A549 (cell line): ENCODE measurements at regions not wholly inside any gene's neighbourhood (a gene's known extent, or its start where the extent isn't known, plus 50 kb on each side); places are given as distances from the start of the nearest gene placed in this dataset.

Experiments
- ATAC-seq, 2 experiments: fragments of 200-7000 bp in 1 of 2; fragments of >200 bp in 1 of 2; cut with Nextera tagmentation in 1 of 2; cut with Tn5 transposase in 1 of 2; 3 replicates each; pipeline versions ENCODE4 v1.8.0 to v1.9.1; 2018 to 2020; ENCODE audit warnings: mild to moderate bottlenecking in 1 of 2, moderate library complexity in 1 of 2
- CTCF ChIA-PET: fragments of 300-600 bp; sonication (Branson Sonifier 250); formaldehyde crosslinking; extraction: SDS; loops from one replicate; lab custom pipeline; 2021; ENCODE audit warnings: antibody characterized with exemption, inconsistent platforms; lab: Yijun Ruan, JAX
- POLR2A ChIA-PET: fragments of 350-600 bp; formaldehyde crosslinking; extraction: SDS; loops from one replicate; lab custom pipeline; 2021; ENCODE audit warnings: antibody characterized with exemption, inconsistent platforms; lab: Yijun Ruan, JAX
- DNase-seq, 2 experiments: peaks; one replicate each; pipeline versions ENCODE4 v3.0.0 to v3.0.0-alpha.2; 2011 to 2016; ENCODE audit warnings: low read depth in 1 of 2, low spot score in 1 of 2
- FAIRE-seq: peaks from 2 replicates; lab custom pipeline; 2011; peaks lifted over from hg19 to GRCh38; lab: Jason Lieb, UNC
- H3K27ac ChIP-seq, 2 experiments: fragments of >200 bp; sonication (Bioruptor Twin); formaldehyde crosslinking; 3 replicates each; pipeline ENCODE4 v1.5.1; 2016 to 2017
- H3K4me1 ChIP-seq: fragments of >200 bp; sonication (Bioruptor Twin); formaldehyde crosslinking; 3 replicates; pipeline ENCODE4 v1.6.1; 2016
- H3K4me2 ChIP-seq: fragments of >200 bp; sonication (Bioruptor Twin); formaldehyde crosslinking; 3 replicates; pipeline ENCODE4 v1.6.1; 2016
- H3K4me3 ChIP-seq: fragments of >200 bp; sonication (Bioruptor Twin); formaldehyde crosslinking; 3 replicates; pipeline ENCODE4 v1.5.1; 2016
- H3K9me3 ChIP-seq: fragments of >200 bp; sonication (Bioruptor Twin); formaldehyde crosslinking; 3 replicates; pipeline ENCODE4 v1.6.1; 2016
- CBX8 ChIP-seq: fragments of 200-600 bp; sonication (generic); IDR thresholded peaks from 2 replicates; pipeline ENCODE4 v1.6.1; 2016
- CEBPB ChIP-seq, 2 experiments: fragments of >200 bp in 1 of 2; sonication (Bioruptor Twin) in 1 of 2; formaldehyde crosslinking in 1 of 2; IDR thresholded peaks; 2 replicates each; pipeline ENCODE4 v1.6.1; 2012 to 2016
- CHD2 ChIP-seq: fragments of 150-350 bp; IDR thresholded peaks from 2 replicates; pipeline ENCODE4 v1.6.1; 2014; ENCODE audit warnings: low read length; ENCODE audit not compliant: partially characterized antibody
- E2F6 ChIP-seq: IDR thresholded peaks from 2 replicates; pipeline ENCODE4 v1.6.1; 2012; ENCODE audit warnings: low read depth, borderline replicate concordance
- EHF ChIP-seq: fragments of 250-450 bp; sonication (Bioruptor Pico); IDR thresholded peaks from 2 replicates; pipeline ENCODE4 v1.5.0; 2020; ENCODE audit warnings: mild to moderate bottlenecking
- ELK1 ChIP-seq: fragments of 150-350 bp; IDR thresholded peaks from 2 replicates; pipeline ENCODE4 v1.6.1; 2014; ENCODE audit warnings: low read depth, mild to moderate bottlenecking, low read length
- EP300 ChIP-seq, 2 experiments: fragments of >200 bp; sonication (Bioruptor Twin); formaldehyde crosslinking; IDR thresholded peaks; 2 replicates in 1 of 2; 3 replicates in 1 of 2; pipeline ENCODE4 v1.6.1; 2016 to 2017
- ESRRA ChIP-seq: fragments of 150-350 bp; IDR thresholded peaks from 2 replicates; pipeline ENCODE4 v1.6.1; 2014; ENCODE audit warnings: mild to moderate bottlenecking, low read length, borderline replicate concordance
- FOSL2 ChIP-seq, 2 experiments: fragments of 450-650 bp in 1 of 2; fragments of >200 bp in 1 of 2; sonication (Bioruptor Twin) in 1 of 2; formaldehyde crosslinking; IDR thresholded peaks; 2 replicates each; pipeline versions ENCODE4 v1.5.0 to v1.6.1; 2016 to 2020; ENCODE audit warnings: mild to moderate bottlenecking in 1 of 2, moderate library complexity in 1 of 2
- HDAC2 ChIP-seq: fragments of 200-600 bp; sonication (generic); IDR thresholded peaks from 2 replicates; pipeline ENCODE4 v1.6.1; 2016
- HOXB5 ChIP-seq: fragments of 250-450 bp; sonication (Bioruptor Pico); IDR thresholded peaks from 2 replicates; pipeline ENCODE4 v1.5.0; 2020; ENCODE audit warnings: mild to moderate bottlenecking, moderate library complexity
- JUNB ChIP-seq: fragments of >200 bp; sonication (Bioruptor Twin); formaldehyde crosslinking; IDR thresholded peaks from 2 replicates; pipeline ENCODE4 v1.6.1; 2016
- KDM1A ChIP-seq: fragments of 200-600 bp; sonication (generic); IDR thresholded peaks from 2 replicates; pipeline ENCODE4 v1.6.1; 2016; ENCODE audit warnings: low read depth, mild to moderate bottlenecking
- KDM5A ChIP-seq: fragments of 200-600 bp; sonication (generic); IDR thresholded peaks from 2 replicates; pipeline ENCODE4 v1.6.1; 2016; ENCODE audit warnings: antibody characterized with exemption, mild to moderate bottlenecking
- MAFK ChIP-seq: fragments of 450-650 bp; IDR thresholded peaks from 2 replicates; pipeline ENCODE4 v1.6.1; 2014; ENCODE audit not compliant: partially characterized antibody
- MAZ ChIP-seq: fragments of 150-350 bp; IDR thresholded peaks from 2 replicates; pipeline ENCODE4 v1.6.1; 2014; ENCODE audit warnings: antibody characterized with exemption, low read depth, low read length, borderline replicate concordance
- MYC ChIP-seq: IDR thresholded peaks from 2 replicates; pipeline ENCODE4 v1.6.1; 2012; ENCODE audit warnings: mild to moderate bottlenecking, inconsistent platforms, low read length, improper control_type of control experiment, borderline replicate concordance
- NPAS2 ChIP-seq: fragments of 250-450 bp; sonication (Bioruptor Pico); IDR thresholded peaks from 2 replicates; pipeline ENCODE4 v1.8.0; 2022; ENCODE audit warnings: mild to moderate bottlenecking, moderate library complexity, borderline replicate concordance
- POLR2AphosphoS2 ChIP-seq: conservative IDR thresholded peaks from 2 replicates; pipeline ENCODE4 v1.6.1; 2012; ENCODE audit warnings: low read length, improper control_type of control experiment, inconsistent platforms
- RAD21 ChIP-seq, 2 experiments: fragments of >200 bp in 1 of 2; sonication (Bioruptor Twin) in 1 of 2; formaldehyde crosslinking in 1 of 2; IDR thresholded peaks in 1 of 2; conservative IDR thresholded peaks in 1 of 2; 2 replicates in 1 of 2; 3 replicates in 1 of 2; pipeline ENCODE4 v1.6.1; 2012 to 2018; ENCODE audit warnings: inconsistent platforms in 1 of 2
- RARB ChIP-seq: fragments of 250-450 bp; sonication (Bioruptor Pico); IDR thresholded peaks from 2 replicates; pipeline ENCODE4 v1.8.0; 2021; ENCODE audit warnings: mild to moderate bottlenecking, moderate library complexity
- REST ChIP-seq: fragments of 200-600 bp; sonication (generic); IDR thresholded peaks from 2 replicates; pipeline ENCODE4 v1.6.1; 2016; ENCODE audit warnings: antibody characterized with exemption, mild to moderate bottlenecking, moderate library complexity
- RFX5 ChIP-seq: fragments of 450-650 bp; IDR thresholded peaks from 2 replicates; pipeline ENCODE4 v1.7.1; 2014; ENCODE audit warnings: antibody characterized with exemption, mild to moderate bottlenecking, moderate library complexity
- SREBF2 ChIP-seq: fragments of 450-650 bp; IDR thresholded peaks from 2 replicates; pipeline ENCODE4 v1.6.1; 2014; ENCODE audit warnings: mild to moderate bottlenecking, moderate library complexity
- TP53 ChIP-seq: fragments of 250-450 bp; sonication (Bioruptor Pico); IDR thresholded peaks from 2 replicates; pipeline ENCODE4 v1.5.0; 2021; ENCODE audit warnings: mild to moderate bottlenecking, moderate library complexity
- ZC3H11A ChIP-seq: fragments of 450-650 bp; IDR thresholded peaks from 2 replicates; pipeline ENCODE4 v1.6.1; 2014; ENCODE audit warnings: antibody characterized with exemption, mild to moderate bottlenecking
- ZNF302 ChIP-seq: fragments of 250-450 bp; sonication (Bioruptor Pico); IDR thresholded peaks from 2 replicates; pipeline ENCODE4 v1.9.0; 2021; ENCODE audit warnings: inconsistent platforms, mild to moderate bottlenecking, moderate library complexity
- WGBS: methylation state at CpG from one replicate; pipeline ENCODE4 v1.1.6; 2017; ENCODE audit errors: missing lambda C conversion rate; 5-methylcytosine and 5-hydroxymethylcytosine counted together
- TF ChIP-seq, protein P1 (sequence below): fragments of 450-650 bp; IDR thresholded peaks from 2 replicates; pipeline ENCODE4 v1.6.1; 2014; ENCODE audit warnings: antibody characterized with exemption
- TF ChIP-seq, protein P2 (sequence below): fragments of 250-450 bp; sonication (Bioruptor Pico); IDR thresholded peaks from 2 replicates; pipeline ENCODE4 v1.5.0; 2020; ENCODE audit warnings: low read depth, mild to moderate bottlenecking, moderate library complexity

- no peak for DNase-seq
Measured at GRCh38 chr4:64594723-64595122, 185.5 kb upstream of the TECRL start.

DNA sequence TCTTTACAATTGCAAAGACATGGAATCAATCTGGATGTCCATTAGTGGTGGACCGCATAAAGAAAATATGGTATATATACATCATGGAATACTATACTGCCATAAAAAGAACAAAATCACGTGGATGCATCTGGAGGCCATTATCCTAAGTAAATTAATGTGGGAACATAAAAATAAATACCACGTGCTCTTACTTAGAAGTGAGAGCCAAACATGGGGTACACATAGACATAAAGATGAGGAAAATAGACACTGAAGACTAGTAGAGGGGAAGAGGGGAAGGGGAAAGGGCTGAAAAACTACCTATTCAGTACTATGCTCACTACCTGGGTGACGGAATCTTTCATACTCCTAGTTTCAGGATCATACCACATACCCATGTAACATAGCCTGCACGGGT is 179.3 kb upstream of the TECRL start:
- ChIA-PET POLR2A (no interaction called here), CTCF (no interaction called here)
- no peaks in the 10 kb centered on the region for H3K9me3 ChIP-seq
- 44% methylated on average over 5 of the region's 5 CpGs for WGBS
- FAIRE-seq = no peak
- ATAC-seq = no peak
- H3K27ac ChIP-seq = no peak overlapping the region
- no peak overlapping the region for H3K4me2 ChIP-seq
- H3K4me1 ChIP-seq = no peaks in the 10 kb centered on the region
- H3K4me3 ChIP-seq = no peak overlapping the region
- DNase-seq = no peak
- no peak for TF ChIP-seq ZC3H11A
- TF ChIP-seq MYC = no peak
- TF ChIP-seq KDM1A = no peak
- TF ChIP-seq NPAS2 (CRISPR knock-in tag) = no peak
- no peak for TF ChIP-seq CBX8
- no peak for TF ChIP-seq FOSL2 (IDR thresholded peaks at IDR 0.05)
- TF ChIP-seq FOSL2 (CRISPR knock-in tag; IDR thresholded peaks at IDR 0.05) = no peak
- no peak for TF ChIP-seq REST
- TF ChIP-seq RAD21 (conservative IDR thresholded peaks at IDR 0.05 in 1 of 2, IDR thresholded peaks at IDR 0.05 in 1 of 2) = no peak
- TF ChIP-seq HDAC2 = no peak
- no peak for TF ChIP-seq KDM5A
- TF ChIP-seq E2F6 = no peak
- TF ChIP-seq, protein P1, sequence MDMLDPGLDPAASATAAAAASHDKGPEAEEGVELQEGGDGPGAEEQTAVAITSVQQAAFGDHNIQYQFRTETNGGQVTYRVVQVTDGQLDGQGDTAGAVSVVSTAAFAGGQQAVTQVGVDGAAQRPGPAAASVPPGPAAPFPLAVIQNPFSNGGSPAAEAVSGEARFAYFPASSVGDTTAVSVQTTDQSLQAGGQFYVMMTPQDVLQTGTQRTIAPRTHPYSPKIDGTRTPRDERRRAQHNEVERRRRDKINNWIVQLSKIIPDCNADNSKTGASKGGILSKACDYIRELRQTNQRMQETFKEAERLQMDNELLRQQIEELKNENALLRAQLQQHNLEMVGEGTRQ = no peak
- TF ChIP-seq ELK1 = no peak
- no peak for TF ChIP-seq TP53 (CRISPR knock-in tag)
- no peak for TF ChIP-seq RFX5
- TF ChIP-seq SREBF2 = no peak
- TF ChIP-seq HOXB5 (CRISPR knock-in tag) = no peak
- no peak for TF ChIP-seq ESRRA
- TF ChIP-seq ZNF302 (CRISPR knock-in tag) = no peak

More at GRCh38 chr4:64594723-64595122, 185.5 kb upstream of the TECRL start:
- FAIRE-seq = no peak
- no peak overlapping the region for H3K4me2 ChIP-seq
- H3K4me3 ChIP-seq = no peak overlapping the region
- H3K4me1 ChIP-seq = no peaks in the 10 kb centered on the region
- no peak for ATAC-seq
- no peaks in the 10 kb centered on the region for H3K9me3 ChIP-seq
- no peak for TF ChIP-seq ZNF302 (CRISPR knock-in tag)
- no peak for TF ChIP-seq MAFK
- TF ChIP-seq ESRRA = no peak
- TF ChIP-seq, protein P2, sequence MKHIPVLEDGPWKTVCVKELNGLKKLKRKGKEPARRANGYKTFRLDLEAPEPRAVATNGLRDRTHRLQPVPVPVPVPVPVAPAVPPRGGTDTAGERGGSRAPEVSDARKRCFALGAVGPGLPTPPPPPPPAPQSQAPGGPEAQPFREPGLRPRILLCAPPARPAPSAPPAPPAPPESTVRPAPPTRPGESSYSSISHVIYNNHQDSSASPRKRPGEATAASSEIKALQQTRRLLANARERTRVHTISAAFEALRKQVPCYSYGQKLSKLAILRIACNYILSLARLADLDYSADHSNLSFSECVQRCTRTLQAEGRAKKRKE (CRISPR knock-in tag) = no peak
- TF ChIP-seq EP300 (IDR thresholded peaks at IDR 0.05) = no peak
- no peak for TF ChIP-seq RAD21 (conservative IDR thresholded peaks at IDR 0.05 in 1 of 2, IDR thresholded peaks at IDR 0.05 in 1 of 2)
- no peak for TF ChIP-seq MYC
- TF ChIP-seq CEBPB (IDR thresholded peaks at IDR 0.05) = no peak
- TF ChIP-seq EHF (CRISPR knock-in tag) = no peak
- TF ChIP-seq POLR2AphosphoS2 = no peak
- TF ChIP-seq JUNB = no peak
- no peak for TF ChIP-seq ZC3H11A
- no peak for TF ChIP-seq CHD2
- no peak for TF ChIP-seq KDM1A
- TF ChIP-seq NPAS2 (CRISPR knock-in tag) = no peak
- no peak for TF ChIP-seq RARB
- TF ChIP-seq MAZ = no peak
- TF ChIP-seq HOXB5 (CRISPR knock-in tag) = no peak
- ChIA-PET CTCF (no interaction called here), POLR2A (no interaction called here)
- H3K27ac ChIP-seq = no peak overlapping the region
